Hepatocyte (in vitro differentiated cells): ENCODE measurements at regions not wholly inside any gene's neighbourhood (a gene's known extent, or its start where the extent isn't known, plus 50 kb on each side); places are given as distances from the start of the nearest gene placed in this dataset.

Experiments used
- DNase-seq: peaks from one replicate; pipeline ENCODE4 v3.0.0-alpha.2; 2016; ENCODE audit warnings: low spot score
- H2AFZ ChIP-seq: fragments of 200-600 bp; sonication (generic); 2 replicates; pipeline ENCODE4 v1.6.0; 2016; ENCODE audit warnings: antibody characterized with exemption, mild to moderate bottlenecking
- H3K27ac ChIP-seq: fragments of 200-600 bp; sonication (generic); 2 replicates; pipeline ENCODE4 v1.5.1; 2016; ENCODE audit warnings: mild to moderate bottlenecking
- H3K27me3 ChIP-seq: fragments of 200-600 bp; sonication (generic); 2 replicates; pipeline ENCODE4 v1.6.1; 2016
- H3K36me3 ChIP-seq: fragments of 200-600 bp; sonication (generic); replicated peaks from 2 replicates; pipeline ENCODE4 v1.5.1; 2016; ENCODE audit warnings: low read depth; ENCODE audit not compliant: insufficient read depth
- H3K4me1 ChIP-seq: fragments of 200-600 bp; sonication (generic); 2 replicates; pipeline ENCODE4 v1.5.1; 2016; ENCODE audit warnings: mild to moderate bottlenecking, moderate library complexity; ENCODE audit not compliant: insufficient read depth
- H3K4me2 ChIP-seq: fragments of 200-600 bp; sonication (generic); 2 replicates; pipeline ENCODE4 v1.6.0; 2016
- H3K4me3 ChIP-seq: fragments of 200-600 bp; sonication (generic); 2 replicates; pipeline ENCODE4 v1.5.1; 2016; ENCODE audit warnings: mild to moderate bottlenecking
- H3K79me2 ChIP-seq: fragments of 200-600 bp; sonication (generic); 2 replicates; pipeline ENCODE4 v1.6.0; 2017; ENCODE audit warnings: mild to moderate bottlenecking
- H3K9me2 ChIP-seq: fragments of 200-600 bp; sonication (generic); replicated peaks from 2 replicates; pipeline ENCODE4 v1.6.0; 2017; ENCODE audit warnings: mild to moderate bottlenecking; ENCODE audit not compliant: insufficient read depth
- H3K9me3 ChIP-seq: fragments of 200-600 bp; sonication (generic); 2 replicates; pipeline ENCODE4 v1.5.1; 2016; ENCODE audit warnings: low read depth, mild to moderate bottlenecking
- H4K20me1 ChIP-seq: fragments of 200-600 bp; sonication (generic); 2 replicates; pipeline ENCODE4 v1.6.0; 2016; ENCODE audit warnings: mild to moderate bottlenecking; ENCODE audit not compliant: insufficient read depth, poor library complexity, severe bottlenecking
- EZH2 ChIP-seq: fragments of 200-600 bp; sonication (generic); IDR thresholded peaks from 2 replicates; pipeline ENCODE4 v1.6.1; 2016; ENCODE audit warnings: antibody characterized with exemption, mild to moderate bottlenecking, borderline replicate concordance
- EZH2phosphoT487 ChIP-seq: fragments of 200-600 bp; sonication (generic); IDR thresholded peaks from one replicate; pipeline ENCODE4 v1.6.1; 2018; ENCODE audit warnings: antibody characterized with exemption, mild to moderate bottlenecking, low read depth, moderate library complexity; ENCODE audit not compliant: unreplicated experiment, severe bottlenecking
- WGBS: methylation state at CpG from one replicate; pipeline ENCODE4 v1.1.6; 2016; ENCODE audit warnings: low lambda C conversion rate; ENCODE audit errors: missing lambda C conversion rate; 5-methylcytosine and 5-hydroxymethylcytosine counted together
- TF ChIP-seq, protein P1 (sequence below): fragments of 200-600 bp; sonication (generic); IDR thresholded peaks from 2 replicates; pipeline ENCODE4 v1.5.1; 2016; ENCODE audit warnings: antibody characterized with exemption, mild to moderate bottlenecking; ENCODE audit not compliant: poor library complexity

- WGBS: 91% methylated on average over 7 of the region's 7 CpGs
These were observed 554.9 kb upstream of the LRFN5 start for GRCh38 chr14:41051801-41052200.

GRCh38 chr14:41047763-41048162 is 558.9 kb upstream of the LRFN5 start:
- no peak overlapping the region for H3K27ac ChIP-seq
- WGBS: 3% methylated on average over 1 of the region's 1 CpG
- no peaks in the 10 kb centered on the region for H4K20me1 ChIP-seq
- H3K9me3 ChIP-seq: no peaks in the 10 kb centered on the region
- no peaks in the 10 kb centered on the region for H3K4me1 ChIP-seq
- H3K79me2 ChIP-seq: no peaks in the 10 kb centered on the region
- H3K9me2 ChIP-seq: no peaks in the 10 kb centered on the region
- TF ChIP-seq EZH2 (no peak), EZH2phosphoT487 (no peak)
- TF ChIP-seq, protein P1, sequence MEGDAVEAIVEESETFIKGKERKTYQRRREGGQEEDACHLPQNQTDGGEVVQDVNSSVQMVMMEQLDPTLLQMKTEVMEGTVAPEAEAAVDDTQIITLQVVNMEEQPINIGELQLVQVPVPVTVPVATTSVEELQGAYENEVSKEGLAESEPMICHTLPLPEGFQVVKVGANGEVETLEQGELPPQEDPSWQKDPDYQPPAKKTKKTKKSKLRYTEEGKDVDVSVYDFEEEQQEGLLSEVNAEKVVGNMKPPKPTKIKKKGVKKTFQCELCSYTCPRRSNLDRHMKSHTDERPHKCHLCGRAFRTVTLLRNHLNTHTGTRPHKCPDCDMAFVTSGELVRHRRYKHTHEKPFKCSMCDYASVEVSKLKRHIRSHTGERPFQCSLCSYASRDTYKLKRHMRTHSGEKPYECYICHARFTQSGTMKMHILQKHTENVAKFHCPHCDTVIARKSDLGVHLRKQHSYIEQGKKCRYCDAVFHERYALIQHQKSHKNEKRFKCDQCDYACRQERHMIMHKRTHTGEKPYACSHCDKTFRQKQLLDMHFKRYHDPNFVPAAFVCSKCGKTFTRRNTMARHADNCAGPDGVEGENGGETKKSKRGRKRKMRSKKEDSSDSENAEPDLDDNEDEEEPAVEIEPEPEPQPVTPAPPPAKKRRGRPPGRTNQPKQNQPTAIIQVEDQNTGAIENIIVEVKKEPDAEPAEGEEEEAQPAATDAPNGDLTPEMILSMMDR: no peak
- no peak overlapping the region for H3K4me2 ChIP-seq
- no peak overlapping the region for H2AFZ ChIP-seq
- no peak for DNase-seq
- H3K4me3 ChIP-seq: no peak overlapping the region
- H3K27me3 ChIP-seq: no peaks in the 10 kb centered on the region
- no peaks in the 10 kb centered on the region for H3K36me3 ChIP-seq

More at GRCh38 chr14:41051801-41052200, 554.9 kb upstream of the LRFN5 start:
- DNase-seq: no peak
- no peaks in the 10 kb centered on the region for H3K36me3 ChIP-seq
- TF ChIP-seq, protein P1: no peak
- TF ChIP-seq EZH2phosphoT487 (no peak), EZH2 (no peak)
- no peak overlapping the region for H3K4me2 ChIP-seq
- H3K79me2 ChIP-seq: no peaks in the 10 kb centered on the region
- H3K4me3 ChIP-seq: no peak overlapping the region
- H2AFZ ChIP-seq: no peak overlapping the region
- H3K27ac ChIP-seq: no peak overlapping the region
- no peaks in the 10 kb centered on the region for H3K9me2 ChIP-seq
- H4K20me1 ChIP-seq: no peaks in the 10 kb centered on the region
- no peaks in the 10 kb centered on the region for H3K27me3 ChIP-seq
- H3K9me3 ChIP-seq: no peaks in the 10 kb centered on the region
- H3K4me1 ChIP-seq: no peaks in the 10 kb centered on the region

DNA sequence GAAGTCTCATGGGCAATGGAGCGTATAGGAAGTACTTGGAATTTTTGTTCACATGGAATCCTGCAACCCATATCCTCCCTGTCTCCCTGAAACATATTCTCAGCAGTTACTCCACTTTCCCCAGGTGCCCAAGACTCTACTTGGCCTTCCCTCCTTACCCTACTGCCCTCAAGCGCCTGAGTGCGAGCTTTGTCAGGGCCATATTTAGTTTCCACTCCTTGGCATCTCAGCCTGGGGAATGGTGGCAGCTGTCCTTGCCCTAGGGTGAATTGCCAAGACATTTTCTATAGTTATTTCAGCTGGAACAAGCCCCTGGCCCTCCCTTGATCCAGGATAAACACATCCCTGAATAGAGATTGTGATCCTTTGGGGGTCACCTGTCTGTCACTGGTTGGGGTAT is 569.3 kb upstream of the LRFN5 start:
- 97% methylated on average over 3 of the region's 3 CpGs for WGBS
- Histone ChIP-seq H3K9me3 (no peaks in the 10 kb centered on the region), H3K27me3 (no peaks in the 10 kb centered on the region), H3K27ac (no peak overlapping the region), H3K4me3 (no peak overlapping the region), H2AFZ (no peak overlapping the region), H3K9me2 (no peaks in the 10 kb centered on the region), H3K4me2 (no peak overlapping the region), H3K79me2 (no peaks in the 10 kb centered on the region), H3K4me1 (no peaks in the 10 kb centered on the region), H3K36me3 (no peaks in the 10 kb centered on the region), H4K20me1 (no peaks in the 10 kb centered on the region)
- TF ChIP-seq EZH2phosphoT487: no peak
- TF ChIP-seq, protein P1: no peak
- no peak for DNase-seq

DNA sequence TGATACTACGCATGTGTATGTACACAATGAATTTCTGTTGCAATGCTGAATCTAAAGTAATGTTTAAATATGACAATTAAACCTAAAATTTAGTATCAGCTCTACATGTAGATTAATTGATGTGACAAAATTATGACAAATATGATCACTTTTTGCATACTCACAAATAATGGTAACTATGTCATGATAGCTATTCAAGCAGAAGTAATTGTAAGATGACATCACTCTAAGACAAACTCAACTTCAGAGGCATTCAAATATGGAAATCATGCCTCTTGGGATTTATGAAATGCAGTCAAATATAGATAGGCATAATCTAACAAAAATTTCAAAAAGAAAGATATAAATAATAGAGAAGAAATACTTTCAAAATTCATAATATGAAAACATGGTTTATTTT is 571.7 kb upstream of the LRFN5 start:
- DNase-seq: no peak
- no peak overlapping the region for H2AFZ ChIP-seq
- no peak overlapping the region for H3K27ac ChIP-seq
- no peaks in the 10 kb centered on the region for H3K36me3 ChIP-seq
- 90% methylated on average over 1 of the region's 1 CpG for WGBS
- TF ChIP-seq EZH2 (no peak), EZH2phosphoT487 (no peak)
- TF ChIP-seq, protein P1: no peak
- no peaks in the 10 kb centered on the region for H4K20me1 ChIP-seq
- H3K27me3 ChIP-seq: no peaks in the 10 kb centered on the region
- no peaks in the 10 kb centered on the region for H3K9me2 ChIP-seq
- no peaks in the 10 kb centered on the region for H3K9me3 ChIP-seq
- H3K4me1 ChIP-seq: no peaks in the 10 kb centered on the region
- H3K4me2 ChIP-seq: no peak overlapping the region
- no peaks in the 10 kb centered on the region for H3K79me2 ChIP-seq
- no peak overlapping the region for H3K4me3 ChIP-seq
